Activated B cell treated with CpG ODN at 0.5 μM for 24 hours (primary cell): ENCODE measurements at regions not wholly inside any gene's neighbourhood (a gene's known extent, or its start where the extent isn't known, plus 50 kb on each side); places are given as distances from the start of the nearest gene placed in this dataset.

Experiments used
- ATAC-seq: fragments of 200-7000 bp; cut with Tn5 transposase; one replicate; pipeline ENCODE4 v1.10.0; 2021; ENCODE audit warnings: low read depth, mild to moderate bottlenecking, moderate library complexity
- CTCF ChIA-PET: fragments of 350-600 bp; sonication (Branson Sonifier 250); formaldehyde crosslinking; loops from one replicate; lab custom pipeline; 2021; ENCODE audit warnings: antibody characterized with exemption; lab: Charles Lee
- POLR2A ChIA-PET: fragments of 350-600 bp; sonication (Branson Sonifier 250); formaldehyde crosslinking; loops from one replicate; lab custom pipeline; 2021; ENCODE audit warnings: antibody characterized with exemption; lab: Charles Lee
- DNase-seq: peaks from one replicate; pipeline ENCODE4 v3.0.0; 2022
- H3K27ac Mint-ChIP-seq: one replicate; pipeline ENCODE4 v1.8.0; 2020; ENCODE audit warnings: mixed read lengths
- H3K27me3 Mint-ChIP-seq: one replicate; pipeline ENCODE4 v1.8.0; 2021; ENCODE audit warnings: mixed read lengths
- H3K36me3 Mint-ChIP-seq: one replicate; pipeline ENCODE4 v1.8.0; 2021; ENCODE audit warnings: low read depth, mixed read lengths
- H3K4me1 Mint-ChIP-seq: one replicate; pipeline ENCODE4 v1.8.0; 2021; ENCODE audit warnings: mixed read lengths
- H3K4me3 Mint-ChIP-seq: one replicate; pipeline ENCODE4 v1.8.0; 2020; ENCODE audit warnings: mild to moderate bottlenecking, mixed read lengths
- H3K9me3 Mint-ChIP-seq: one replicate; pipeline ENCODE4 v1.8.0; 2020; ENCODE audit warnings: mixed read lengths
- intact Hi-C: fragments of 100-400 bp; cut with micrococcal nuclease; formaldehyde crosslinking; loops from one replicate; pipeline ENCODE4 v1.15.1; 2024
- TF ChIP-seq, protein P1 (sequence below): fragments of 200-600 bp; IDR thresholded peaks from one replicate; pipeline ENCODE4 v1.8.0; 2022; ENCODE audit warnings: antibody characterized with exemption, mild to moderate bottlenecking

- no peaks in the 10 kb centered on the region for H3K9me3 Mint-ChIP-seq
- DNase-seq, result no peak
- H3K4me1 Mint-ChIP-seq, result peaks cover 2% of the 10 kb centered on the region
- ChIA-PET CTCF (no interaction called here), POLR2A (no interaction called here)
- H3K27ac Mint-ChIP-seq, result no peak overlapping the region
- TF ChIP-seq, protein P1, sequence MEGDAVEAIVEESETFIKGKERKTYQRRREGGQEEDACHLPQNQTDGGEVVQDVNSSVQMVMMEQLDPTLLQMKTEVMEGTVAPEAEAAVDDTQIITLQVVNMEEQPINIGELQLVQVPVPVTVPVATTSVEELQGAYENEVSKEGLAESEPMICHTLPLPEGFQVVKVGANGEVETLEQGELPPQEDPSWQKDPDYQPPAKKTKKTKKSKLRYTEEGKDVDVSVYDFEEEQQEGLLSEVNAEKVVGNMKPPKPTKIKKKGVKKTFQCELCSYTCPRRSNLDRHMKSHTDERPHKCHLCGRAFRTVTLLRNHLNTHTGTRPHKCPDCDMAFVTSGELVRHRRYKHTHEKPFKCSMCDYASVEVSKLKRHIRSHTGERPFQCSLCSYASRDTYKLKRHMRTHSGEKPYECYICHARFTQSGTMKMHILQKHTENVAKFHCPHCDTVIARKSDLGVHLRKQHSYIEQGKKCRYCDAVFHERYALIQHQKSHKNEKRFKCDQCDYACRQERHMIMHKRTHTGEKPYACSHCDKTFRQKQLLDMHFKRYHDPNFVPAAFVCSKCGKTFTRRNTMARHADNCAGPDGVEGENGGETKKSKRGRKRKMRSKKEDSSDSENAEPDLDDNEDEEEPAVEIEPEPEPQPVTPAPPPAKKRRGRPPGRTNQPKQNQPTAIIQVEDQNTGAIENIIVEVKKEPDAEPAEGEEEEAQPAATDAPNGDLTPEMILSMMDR, result no peak
- no peaks in the 10 kb centered on the region for H3K36me3 Mint-ChIP-seq
- no peaks in the 10 kb centered on the region for H3K27me3 Mint-ChIP-seq
- no peak for ATAC-seq
- intact Hi-C loops, result no loop called here
- H3K4me3 Mint-ChIP-seq, result no peak overlapping the region
These were observed 194.1 kb upstream of the CCDC68 start for GRCh38 chr18:55153346-55153745.

DNA sequence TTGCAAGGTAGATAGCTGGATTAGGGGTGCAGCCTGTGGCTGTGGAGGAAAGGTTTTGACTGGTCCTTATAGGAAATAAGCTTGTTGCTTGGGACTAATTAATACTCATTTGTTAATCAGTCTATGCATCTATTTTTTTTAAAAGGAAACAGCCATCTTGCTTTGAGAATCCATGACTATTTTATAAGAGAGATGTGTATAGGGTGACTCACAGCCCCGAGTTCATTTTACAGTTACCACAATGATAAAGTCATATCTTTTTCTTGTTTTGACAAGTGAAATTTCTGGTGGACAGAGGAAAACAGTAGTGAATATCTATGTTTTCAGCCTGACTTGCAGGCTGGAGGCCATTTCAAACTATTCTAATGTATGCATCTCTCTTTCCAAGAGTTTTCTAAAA, 193.5 kb upstream of the CCDC68 start:
- TF ChIP-seq, protein P1, result no peak
- no peak overlapping the region for H3K4me3 Mint-ChIP-seq
- intact Hi-C loops, result no loop called here
- no peak overlapping the region for H3K27ac Mint-ChIP-seq
- H3K27me3 Mint-ChIP-seq, result no peaks in the 10 kb centered on the region
- ATAC-seq (no peak), DNase-seq (no peak)
- ChIA-PET CTCF (no interaction called here), POLR2A (no interaction called here)
- H3K36me3 Mint-ChIP-seq, result no peaks in the 10 kb centered on the region
- H3K9me3 Mint-ChIP-seq, result no peaks in the 10 kb centered on the region
- H3K4me1 Mint-ChIP-seq, result peaks cover 2% of the 10 kb centered on the region

- ChIA-PET CTCF (no interaction called here), POLR2A (no interaction called here)
- Mint-ChIP-seq H3K9me3 (no peaks in the 10 kb centered on the region), H3K27me3 (no peaks in the 10 kb centered on the region), H3K27ac (no peak overlapping the region), H3K4me1 (no peaks in the 10 kb centered on the region), H3K36me3 (no peaks in the 10 kb centered on the region), H3K4me3 (no peak overlapping the region)
- intact Hi-C loops, result no loop called here
- TF ChIP-seq, protein P1, result no peak
- no peak for ATAC-seq
- DNase-seq, result no peak
These were observed 190.7 kb upstream of the CCDC68 start for GRCh38 chr18:55149994-55150393.

- ChIA-PET POLR2A (no interaction called here), CTCF (no interaction called here)
- H3K27me3 Mint-ChIP-seq, result no peaks in the 10 kb centered on the region
- no peaks in the 10 kb centered on the region for H3K4me1 Mint-ChIP-seq
- H3K36me3 Mint-ChIP-seq, result no peaks in the 10 kb centered on the region
- peaks cover 10% of the 10 kb centered on the region for H3K9me3 Mint-ChIP-seq
- intact Hi-C loops, result no loop called here
- TF ChIP-seq, protein P1, result no peak
- DNase-seq (no peak), ATAC-seq (no peak)
- H3K27ac Mint-ChIP-seq, result no peak overlapping the region
- H3K4me3 Mint-ChIP-seq, result no peak overlapping the region
These were observed 188.5 kb upstream of the CCDC68 start for GRCh38 chr18:55147791-55148190.

GRCh38 chr18:55144193-55144930, 185.1 kb upstream of the CCDC68 start:
- POLR2A ChIA-PET, result no interaction called here
- no peak overlapping the region for H3K4me3 Mint-ChIP-seq
- CTCF ChIA-PET, result no interaction called here
- intact Hi-C loops, result no loop called here
- H3K9me3 Mint-ChIP-seq, result peaks cover 10% of the 10 kb centered on the region
- no peaks in the 10 kb centered on the region for H3K36me3 Mint-ChIP-seq
- DNase-seq, result no peak
- ATAC-seq, result no peak
- H3K4me1 Mint-ChIP-seq, result no peaks in the 10 kb centered on the region
- H3K27ac Mint-ChIP-seq, result no peak overlapping the region
- peaks cover 4% of the 10 kb centered on the region for H3K27me3 Mint-ChIP-seq
- TF ChIP-seq, protein P1, result no peak
